Skeletal muscle tissue (tissue), 3 donors: ENCODE measurements at regions not wholly inside any gene's neighbourhood (a gene's known extent, or its start where the extent isn't known, plus 50 kb on each side); places are given as distances from the start of the nearest gene placed in this dataset.

Experiments
- H3K27ac ChIP-seq: one replicate; pipeline ENCODE4 v1.7.0; 2013; ENCODE audit warnings: mild to moderate bottlenecking, low read depth, low read length, inconsistent platforms
- H3K27me3 ChIP-seq, 3 donors: one replicate each; pipeline ENCODE4 v1.7.0; 2013; ENCODE audit warnings: low read length in 3 of 3; ENCODE audit not compliant: control insufficient read depth in 3 of 3, insufficient read depth in 3 of 3
- H3K36me3 ChIP-seq, 3 donors: one replicate each; pipeline ENCODE4 v1.7.0; 2013; ENCODE audit warnings: low read length in 3 of 3; ENCODE audit not compliant: control insufficient read depth in 3 of 3, insufficient read depth in 3 of 3
- H3K4me1 ChIP-seq, 3 donors: one replicate each; pipeline ENCODE4 v1.7.0; 2013; ENCODE audit warnings: low read length in 3 of 3, mild to moderate bottlenecking in 3 of 3; ENCODE audit not compliant: control insufficient read depth in 3 of 3, insufficient read depth in 3 of 3
- H3K4me3 ChIP-seq, 3 donors: one replicate each; pipeline ENCODE4 v1.7.0; 2013; ENCODE audit warnings: low read length in 3 of 3
- H3K9ac ChIP-seq, 3 donors: one replicate each; pipeline ENCODE4 v1.7.0; 2013; ENCODE audit warnings: low read length in 3 of 3, mild to moderate bottlenecking in 3 of 3, moderate library complexity in 2 of 3, low read depth in 1 of 3
- H3K9me3 ChIP-seq, 3 donors: one replicate each; pipeline ENCODE4 v1.7.0; 2013; ENCODE audit warnings: low read length in 3 of 3; ENCODE audit not compliant: control insufficient read depth in 3 of 3
- donor health status: Osteomylitis.

GRCh38 chr2:107775211-107775610 is 51.5 kb upstream of the RGPD4 start:
- H3K9me3 ChIP-seq, result no peaks in the 10 kb centered on the region
- H3K4me1 ChIP-seq, result no peaks in the 10 kb centered on the region
- H3K36me3 ChIP-seq, result no peaks in the 10 kb centered on the region
- no peaks in the 10 kb centered on the region for H3K27me3 ChIP-seq
- no peak overlapping the region for H3K9ac ChIP-seq
- no peak overlapping the region for H3K27ac ChIP-seq
- no peak overlapping the region for H3K4me3 ChIP-seq

GRCh38 chr2:107775791-107776190 is 50.9 kb upstream of the RGPD4 start:
- no peaks in the 10 kb centered on the region for H3K4me1 ChIP-seq
- H3K9me3 ChIP-seq, result no peaks in the 10 kb centered on the region
- H3K4me3 ChIP-seq, result no peak overlapping the region
- H3K27ac ChIP-seq, result no peak overlapping the region
- H3K36me3 ChIP-seq, result no peaks in the 10 kb centered on the region
- H3K27me3 ChIP-seq, result no peaks in the 10 kb centered on the region
- no peak overlapping the region for H3K9ac ChIP-seq

- Histone ChIP-seq H3K36me3 (no peaks in the 10 kb centered on the region), H3K9me3 (no peaks in the 10 kb centered on the region), H3K27ac (no peak overlapping the region), H3K9ac (no peak overlapping the region), H3K4me3 (no peak overlapping the region), H3K27me3 (no peaks in the 10 kb centered on the region), H3K4me1 (no peaks in the 10 kb centered on the region)
These were observed 50.3 kb upstream of the RGPD4 start for GRCh38 chr2:107776362-107776761.
